Neural cell (in vitro differentiated cells): ENCODE measurements at regions not wholly inside any gene's neighbourhood (a gene's known extent, or its start where the extent isn't known, plus 50 kb on each side); places are given as distances from the start of the nearest gene placed in this dataset.

Source experiments
- EZH2 ChIP-seq: fragments of 200-600, 300-800 bp; shearing (Covaris generic), sonication (generic); IDR thresholded peaks from 2 replicates; pipeline ENCODE4 v1.6.1; 2014; ENCODE audit warnings: antibody characterized with exemption, low read length, borderline replicate concordance, mild to moderate bottlenecking; ENCODE audit not compliant: insufficient read depth, poor library complexity, severe bottlenecking
- POLR2AphosphoS5 ChIP-seq: IDR thresholded peaks from 2 replicates; pipeline ENCODE4 v1.6.1; 2012
- TF ChIP-seq, protein P1 (sequence below): fragments of 450-650 bp; IDR thresholded peaks from 2 replicates; pipeline ENCODE4 v1.5.1; 2014; ENCODE audit warnings: antibody characterized with exemption, mild to moderate bottlenecking, moderate library complexity; ENCODE audit not compliant: poor library complexity, severe bottlenecking

- TF ChIP-seq, protein P1, sequence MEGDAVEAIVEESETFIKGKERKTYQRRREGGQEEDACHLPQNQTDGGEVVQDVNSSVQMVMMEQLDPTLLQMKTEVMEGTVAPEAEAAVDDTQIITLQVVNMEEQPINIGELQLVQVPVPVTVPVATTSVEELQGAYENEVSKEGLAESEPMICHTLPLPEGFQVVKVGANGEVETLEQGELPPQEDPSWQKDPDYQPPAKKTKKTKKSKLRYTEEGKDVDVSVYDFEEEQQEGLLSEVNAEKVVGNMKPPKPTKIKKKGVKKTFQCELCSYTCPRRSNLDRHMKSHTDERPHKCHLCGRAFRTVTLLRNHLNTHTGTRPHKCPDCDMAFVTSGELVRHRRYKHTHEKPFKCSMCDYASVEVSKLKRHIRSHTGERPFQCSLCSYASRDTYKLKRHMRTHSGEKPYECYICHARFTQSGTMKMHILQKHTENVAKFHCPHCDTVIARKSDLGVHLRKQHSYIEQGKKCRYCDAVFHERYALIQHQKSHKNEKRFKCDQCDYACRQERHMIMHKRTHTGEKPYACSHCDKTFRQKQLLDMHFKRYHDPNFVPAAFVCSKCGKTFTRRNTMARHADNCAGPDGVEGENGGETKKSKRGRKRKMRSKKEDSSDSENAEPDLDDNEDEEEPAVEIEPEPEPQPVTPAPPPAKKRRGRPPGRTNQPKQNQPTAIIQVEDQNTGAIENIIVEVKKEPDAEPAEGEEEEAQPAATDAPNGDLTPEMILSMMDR, result no peak
- no peak for TF ChIP-seq POLR2AphosphoS5
- TF ChIP-seq EZH2, result no peak
Observed at GRCh38 chr16:55102531-55102930, 171.9 kb downstream of the IRX5 start.
